Astrocyte of the cerebellum (primary cell): ENCODE measurements at regions not wholly inside any gene's neighbourhood (a gene's known extent, or its start where the extent isn't known, plus 50 kb on each side); places are given as distances from the start of the nearest gene placed in this dataset.

Experiments used
- DNase-seq: peaks from one replicate; pipeline ENCODE4 v3.0.0-alpha.2; 2011; ENCODE audit warnings: low read depth
- H3K4me3 ChIP-seq: 2 replicates; pipeline ENCODE4 v1.5.1; 2011; ENCODE audit warnings: mild to moderate bottlenecking, low read depth, low read length, moderate library complexity
- CTCF ChIP-seq: IDR thresholded peaks from 2 replicates; pipeline ENCODE4 v1.5.1; 2012; ENCODE audit warnings: low read length, low read depth, moderate library complexity, mild to moderate bottlenecking; ENCODE audit errors: missing control alignments
- in situ Hi-C: cut with HindIII; loops from 2 replicates; pipeline ENCODE4 v1.10.0; 2017; ENCODE audit warnings: low sequenced_read_pairs

DNA sequence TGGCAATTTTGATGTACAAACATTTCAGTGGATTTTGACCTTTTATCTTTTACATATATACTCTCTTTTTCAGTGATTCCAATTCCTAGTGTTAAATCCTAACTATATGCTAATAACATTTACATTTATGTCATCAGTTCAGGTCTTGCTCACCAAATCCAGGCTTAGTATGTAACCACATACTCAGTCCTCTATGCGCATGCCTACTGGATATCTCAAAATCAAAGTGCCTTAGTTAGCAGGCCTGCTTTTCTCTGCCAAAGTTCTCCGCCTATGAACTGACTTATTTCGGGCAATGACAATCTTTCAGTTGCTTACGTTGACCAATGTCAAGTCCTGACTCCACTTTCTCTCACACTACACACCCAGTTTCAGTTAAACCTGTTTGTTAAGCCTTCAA is 478.5 kb upstream of the SLITRK1 start:
- DNase-seq = no peak
- H3K4me3 ChIP-seq = no peak overlapping the region
- in situ Hi-C loops = no loop called here
- no peak for TF ChIP-seq CTCF

GRCh38 chr13:84358601-84359000 is 476.3 kb upstream of the SLITRK1 start:
- TF ChIP-seq CTCF = no peak
- in situ Hi-C loops = no loop called here

DNA sequence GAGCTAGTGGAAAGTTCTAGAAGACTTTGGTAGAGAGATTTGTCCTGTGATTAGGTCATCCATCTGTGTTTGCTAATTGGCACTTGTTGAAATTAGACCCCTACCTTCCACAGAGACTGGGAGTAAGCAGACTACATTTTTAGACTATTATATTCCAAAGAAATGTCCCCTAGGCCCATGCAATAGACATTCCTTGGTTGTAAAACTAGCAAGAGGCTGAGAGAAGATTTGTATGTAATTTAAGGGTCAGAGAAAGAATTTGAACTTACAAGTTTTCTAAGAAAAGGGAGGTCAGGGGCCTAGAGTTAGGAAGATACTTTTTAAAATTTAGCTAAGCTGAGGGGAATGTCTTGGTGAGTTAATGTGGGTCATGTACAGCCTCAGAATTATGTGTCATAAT is 470.7 kb upstream of the SLITRK1 start:
- no peak for TF ChIP-seq CTCF
- DNase-seq = no peak
- no peak overlapping the region for H3K4me3 ChIP-seq
- in situ Hi-C loops = no loop called here

More at GRCh38 chr13:84358601-84359000, 476.3 kb upstream of the SLITRK1 start:
- H3K4me3 ChIP-seq = no peak overlapping the region
- no peak for DNase-seq

GRCh38 chr13:84339456-84339855 is 457.2 kb upstream of the SLITRK1 start:
- TF ChIP-seq CTCF = no peak
- DNase-seq = no peak
- in situ Hi-C loops = no loop called here
- H3K4me3 ChIP-seq = no peak overlapping the region

DNA sequence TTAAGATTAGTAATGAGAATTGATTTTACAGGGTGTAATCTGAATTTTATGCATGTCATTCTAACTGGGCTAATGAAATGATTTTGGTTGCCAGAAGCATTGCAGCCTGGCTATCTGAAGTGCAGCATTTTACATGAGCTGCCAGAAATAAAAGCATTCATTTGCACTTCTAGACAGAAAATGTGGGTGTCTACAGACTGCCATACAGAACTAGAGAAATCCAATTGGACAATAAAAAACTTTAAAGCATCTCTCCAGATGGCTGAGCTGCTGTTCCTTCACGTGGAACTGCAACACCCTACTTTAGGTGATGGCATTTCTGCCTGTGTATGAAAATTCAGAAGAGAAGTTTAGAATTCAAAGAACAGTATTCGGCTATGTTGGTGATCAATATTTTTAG is 450.1 kb upstream of the SLITRK1 start:
- in situ Hi-C loops = no loop called here
- TF ChIP-seq CTCF = no peak
- H3K4me3 ChIP-seq = no peak overlapping the region
- no peak for DNase-seq

DNA sequence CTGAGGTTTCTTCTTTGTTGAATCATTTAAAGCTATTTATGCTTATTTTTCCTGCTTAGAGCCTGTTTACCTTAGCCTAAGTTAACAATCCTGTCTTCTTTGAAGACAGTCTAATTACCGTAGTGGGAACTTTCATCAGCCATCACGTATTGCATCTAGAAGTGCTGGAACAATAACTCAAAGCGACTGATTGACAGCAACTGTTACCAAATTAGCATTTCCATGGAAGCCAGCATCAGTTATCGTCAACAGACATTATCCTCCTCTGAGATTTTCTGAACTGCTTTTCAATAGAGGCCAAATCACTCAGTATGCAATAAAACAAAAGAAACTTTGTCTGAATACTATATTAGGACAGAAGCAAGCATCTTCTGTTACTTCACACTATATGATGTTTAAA is 433.3 kb upstream of the SLITRK1 start:
- TF ChIP-seq CTCF = no peak
- in situ Hi-C loops = no loop called here
- DNase-seq = no peak
- no peak overlapping the region for H3K4me3 ChIP-seq

DNA sequence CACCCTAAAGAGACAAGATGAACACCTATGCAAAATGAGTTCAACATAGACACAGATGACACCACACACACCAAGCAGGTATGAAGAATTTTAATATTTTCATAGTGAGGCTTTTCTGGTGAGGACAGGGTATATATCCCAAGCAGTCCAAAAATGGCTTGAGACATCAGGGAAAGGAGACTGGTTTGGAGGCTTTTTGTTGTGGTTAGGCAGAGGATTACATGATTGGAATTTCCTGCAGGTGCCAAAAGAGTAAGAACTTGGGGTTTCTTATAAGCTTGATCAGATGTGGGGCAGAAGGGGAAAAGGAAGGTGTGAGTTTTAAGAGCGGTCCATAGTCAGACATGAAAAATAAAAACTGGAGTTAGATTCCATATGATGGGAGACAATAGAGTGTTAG is 420.8 kb upstream of the SLITRK1 start:
- no peak for DNase-seq
- in situ Hi-C loops = no loop called here
- no peak overlapping the region for H3K4me3 ChIP-seq
- TF ChIP-seq CTCF = no peak
